ENCODE measurements at regions not wholly inside any gene's neighbourhood (a gene's known extent, or its start where the extent isn't known, plus 50 kb on each side); places are given as distances from the start of the nearest gene placed in this dataset.

- peaks cover 7% of the 10 kb centered on the region for H3K36me3 Mint-ChIP-seq (ENCODE audit: low read depth)
- POLR2A ChIA-PET: no interaction called here
- peaks cover 6% of the 10 kb centered on the region for H3K9me3 Mint-ChIP-seq
- H3K27ac Mint-ChIP-seq: no peak overlapping the region
- no peak for ATAC-seq
- H3K4me3 Mint-ChIP-seq: no peak overlapping the region
- DNase-seq: no peak
- no peaks in the 10 kb centered on the region for H3K4me1 Mint-ChIP-seq (ENCODE audit: low read depth)
- intact Hi-C loops (cut with micrococcal nuclease): no loop called here
- CTCF ChIA-PET: interaction anchor here (1.2 kb wide), 1 partner anchor 9 kb away, joined by 3 read pairs; no protein-coding TSS in a partner anchor
- no peaks in the 10 kb centered on the region for H3K27me3 Mint-ChIP-seq
- TF ChIP-seq CTCF (IDR thresholded peaks at IDR 0.05): no peak
Observed at GRCh38 chr10:6337382-6337781, 134.7 kb downstream of the PFKFB3 start.

- CTCF ChIA-PET: interaction anchor here (1.2 kb wide), 1 partner anchor 8 kb away, joined by 3 read pairs; no protein-coding TSS in a partner anchor
- peaks cover under 1% of the 10 kb centered on the region for H3K4me1 Mint-ChIP-seq (ENCODE audit: low read depth)
- no peaks in the 10 kb centered on the region for H3K27me3 Mint-ChIP-seq
- ATAC-seq (no peak), DNase-seq (no peak)
- POLR2A ChIA-PET: no interaction called here
- H3K27ac Mint-ChIP-seq: no peak overlapping the region
- intact Hi-C loops (cut with micrococcal nuclease): no loop called here
- peaks cover 6% of the 10 kb centered on the region for H3K36me3 Mint-ChIP-seq (ENCODE audit: low read depth)
- no peak overlapping the region for H3K4me3 Mint-ChIP-seq
- peaks cover 6% of the 10 kb centered on the region for H3K9me3 Mint-ChIP-seq
- no peak for TF ChIP-seq CTCF (IDR thresholded peaks at IDR 0.05)
Observed at GRCh38 chr10:6338361-6338760, 135.6 kb downstream of the PFKFB3 start.

GRCh38 chr10:6339891-6340290 lies 137.2 kb downstream of the PFKFB3 start:
- Mint-ChIP-seq H3K27ac (no peak overlapping the region), H3K9me3 (no peaks in the 10 kb centered on the region), H3K4me1 (ENCODE audit: low read depth) (peaks cover 2% of the 10 kb centered on the region), H3K36me3 (ENCODE audit: low read depth) (no peaks in the 10 kb centered on the region), H3K27me3 (no peaks in the 10 kb centered on the region), H3K4me3 (no peak overlapping the region)
- no peak for TF ChIP-seq CTCF (IDR thresholded peaks at IDR 0.05)
- intact Hi-C loops (cut with micrococcal nuclease): no loop called here
- ATAC-seq (no peak), DNase-seq (no peak)
- ChIA-PET CTCF (interaction anchor here (1.0 to 1.8 kb wide), 2 partner anchors 62 to 167 kb away, joined by 3 to 5 read pairs; no protein-coding TSS in a partner anchor), POLR2A (no interaction called here)

GRCh38 chr10:6342096-6342685 lies 139.5 kb downstream of the PFKFB3 start:
- ATAC-seq (no peak), DNase-seq (no peak)
- Mint-ChIP-seq H3K27ac (no peak overlapping the region), H3K4me3 (no peak overlapping the region), H3K36me3 (ENCODE audit: low read depth) (peaks cover 3% of the 10 kb centered on the region), H3K4me1 (ENCODE audit: low read depth) (peaks cover 23% of the 10 kb centered on the region), H3K27me3 (no peaks in the 10 kb centered on the region), H3K9me3 (peaks cover 4% of the 10 kb centered on the region)
- intact Hi-C loops (cut with micrococcal nuclease): no loop called here
- ChIA-PET POLR2A (interaction anchor here (0.9 kb wide), 2 partner anchors 12 to 140 kb away, joined by 3 read pairs; partner anchors contain the start of gene PFKFB3), CTCF (no interaction called here)
- TF ChIP-seq CTCF (IDR thresholded peaks at IDR 0.05): no peak

- ChIA-PET POLR2A (no interaction called here), CTCF (no interaction called here)
- no peaks in the 10 kb centered on the region for H3K27me3 Mint-ChIP-seq
- no peak for TF ChIP-seq CTCF (IDR thresholded peaks at IDR 0.05)
- no peak overlapping the region for H3K4me3 Mint-ChIP-seq
- intact Hi-C loops (cut with micrococcal nuclease): no loop called here
- no peak for DNase-seq
- ATAC-seq: no peak
- peaks cover 3% of the 10 kb centered on the region for H3K36me3 Mint-ChIP-seq (ENCODE audit: low read depth)
- H3K9me3 Mint-ChIP-seq: peaks cover 4% of the 10 kb centered on the region
- H3K4me1 Mint-ChIP-seq (ENCODE audit: low read depth): peaks cover 33% of the 10 kb centered on the region
- H3K27ac Mint-ChIP-seq: no peak overlapping the region
Observed at GRCh38 chr10:6343305-6344010, 140.7 kb downstream of the PFKFB3 start.

All from activated CD8-positive, alpha-beta T cell treated with anti-CD3 and anti-CD28 coated beads for 36 hours (primary cell).